K562 (cell line): ENCODE measurements at regions not wholly inside any gene's neighbourhood (a gene's known extent, or its start where the extent isn't known, plus 50 kb on each side); places are given as distances from the start of the nearest gene placed in this dataset.

Source experiments
- ATAC-seq: fragments of 200-7000 bp; cut with Tn5 transposase; 3 replicates; pipeline ENCODE4 v1.9.1; 2020; ENCODE audit warnings: moderate library complexity
- BruUV-seq: library from RNA; stranded (reverse); fragments of 400-500 nt; replicated peaks from 2 replicates; lab custom pipeline; 2021; lab: Mats Ljungman, UMichigan
- CTCF ChIA-PET: fragments of 300-600 bp; formaldehyde crosslinking; extraction: SDS; loops from one replicate; lab custom pipeline; 2021; ENCODE audit warnings: low intra/inter-chr PET ratio; lab: Yijun Ruan, JAX
- POLR2A ChIA-PET: fragments of 300-600, 350-650 bp; sonication (Branson Sonifier 250); formaldehyde crosslinking; extraction: SDS; loops from one replicate; lab custom pipeline; 2021; ENCODE audit warnings: antibody characterized with exemption, inconsistent platforms; lab: Yijun Ruan, JAX
- DNase-seq, 4 experiments: peaks; one replicate each; pipeline versions ENCODE4 v3.0.0 to v3.0.0-alpha.2; 2011 to 2018; ENCODE audit warnings: low spot score in 3 of 4, mixed read lengths in 3 of 4; ENCODE audit errors: extremely low read depth in 1 of 4
- FAIRE-seq: peaks from 2 replicates; lab custom pipeline; 2011; peaks lifted over from hg19 to GRCh38; lab: Jason Lieb, UNC
- H2AFZ ChIP-seq: 2 replicates; pipeline ENCODE4 v1.6.0; 2011; ENCODE audit warnings: low read depth, low read length, control low read depth, inconsistent platforms
- H3K27ac ChIP-seq: fragments of 200-600 bp; 3 replicates; pipeline ENCODE4 v1.8.0; 2011; ENCODE audit warnings: low read depth, mild to moderate bottlenecking, control low read depth, inconsistent platforms, low read length, moderate library complexity, mixed read lengths; ENCODE audit errors: extremely low read depth
- H3K27me3 ChIP-seq, 2 experiments: fragments of 300-600 bp in 1 of 2; 2 replicates in 1 of 2; 3 replicates in 1 of 2; pipeline versions ENCODE4 v1.6.0 to v1.8.0; 2011; ENCODE audit warnings: inconsistent platforms in 2 of 2, low read length in 2 of 2, mild to moderate bottlenecking in 1 of 2, mixed read lengths in 1 of 2, moderate library complexity in 1 of 2; ENCODE audit not compliant: control insufficient read depth in 2 of 2, insufficient read depth in 2 of 2
- H3K36me3 ChIP-seq: fragments of 300-600 bp; 3 replicates; pipeline ENCODE4 v1.8.0; 2011; ENCODE audit warnings: mild to moderate bottlenecking, low read length, inconsistent platforms; ENCODE audit not compliant: control insufficient read depth, insufficient read depth
- H3K4me1 ChIP-seq, 2 experiments: fragments of 200-600 bp in 1 of 2; replicated peaks in 1 of 2; 2 replicates in 1 of 2; 3 replicates in 1 of 2; pipeline versions ENCODE4 v1.5.1 to v1.8.0; 2011; ENCODE audit warnings: inconsistent platforms in 2 of 2, low read length in 2 of 2, mild to moderate bottlenecking in 1 of 2, mixed read lengths in 1 of 2, moderate library complexity in 1 of 2; ENCODE audit not compliant: control insufficient read depth in 2 of 2, insufficient read depth in 2 of 2
- H3K4me2 ChIP-seq: 2 replicates; pipeline ENCODE4 v1.6.1; 2011; ENCODE audit warnings: low read length, control low read depth, inconsistent platforms, mixed read lengths; ENCODE audit not compliant: insufficient read depth
- H3K4me3 ChIP-seq: fragments of 200-600 bp; sonication (generic), shearing (Covaris generic); 2 replicates; pipeline ENCODE4 v1.5.1; 2016; ENCODE audit warnings: control low read depth, inconsistent platforms
- H3K79me2 ChIP-seq: fragments of 200-600 bp; 3 replicates; pipeline ENCODE4 v1.8.0; 2011; ENCODE audit warnings: low read length, inconsistent platforms; ENCODE audit not compliant: control insufficient read depth, insufficient read depth
- H3K9ac ChIP-seq, 2 experiments: 2 replicates each; pipeline versions ENCODE4 v1.6.0 to v1.6.1; 2011; ENCODE audit warnings: low read depth in 2 of 2, low read length in 2 of 2, control low read depth in 1 of 2, inconsistent platforms in 1 of 2, mild to moderate bottlenecking in 1 of 2, mixed read lengths in 1 of 2; ENCODE audit not compliant: insufficient read depth in 1 of 2
- H3K9me1 ChIP-seq: one replicate; pipeline ENCODE4 v1.6.0; 2011; ENCODE audit warnings: inconsistent platforms, mild to moderate bottlenecking, low read length, moderate library complexity; ENCODE audit not compliant: control insufficient read depth, insufficient read depth
- H3K9me3 ChIP-seq: replicated peaks from 2 replicates; pipeline ENCODE4 v1.5.1; 2011; ENCODE audit warnings: low read depth, low read length, inconsistent platforms; ENCODE audit not compliant: control insufficient read depth, insufficient read depth
- H4K20me1 ChIP-seq: replicated peaks from 2 replicates; pipeline ENCODE4 v1.6.1; 2011; ENCODE audit warnings: low read length, inconsistent platforms, mixed read lengths; ENCODE audit not compliant: control insufficient read depth, insufficient read depth
- BMI1 ChIP-seq: fragments of 150-350 bp; IDR thresholded peaks from 2 replicates; pipeline ENCODE4 v1.6.1; 2014; ENCODE audit warnings: low read length
- FOXP4 ChIP-seq: sonication (generic); formaldehyde crosslinking; IDR thresholded peaks from 2 replicates; pipeline ENCODE4 v1.8.0; 2022; ENCODE audit warnings: mild to moderate bottlenecking, missing genetic modification reagents, borderline replicate concordance
- IRF1 ChIP-seq: sonication (generic); formaldehyde crosslinking; IDR thresholded peaks from 2 replicates; pipeline ENCODE4 v1.8.0; 2022; ENCODE audit warnings: missing genetic modification reagents, mild to moderate bottlenecking, borderline replicate concordance
- KAT8 ChIP-seq: fragments of 450-650 bp; IDR thresholded peaks from 2 replicates; pipeline ENCODE4 v1.6.1; 2016; ENCODE audit warnings: low read depth, mild to moderate bottlenecking
- KLF6 ChIP-seq: fragments of 250-450 bp; sonication (Bioruptor Pico); IDR thresholded peaks from 2 replicates; pipeline ENCODE4 v1.4.0; 2020; ENCODE audit warnings: mild to moderate bottlenecking, moderate library complexity, borderline replicate concordance
- LARP7 ChIP-seq: fragments of 450-650 bp; IDR thresholded peaks from 2 replicates; pipeline ENCODE4 v1.6.1; 2016
- MAFK ChIP-seq: IDR thresholded peaks from 2 replicates; pipeline ENCODE4 v1.6.1; 2011; ENCODE audit warnings: low read length, improper control_type of control experiment
- MTA2 ChIP-seq: fragments of 450-650 bp; IDR thresholded peaks from 2 replicates; pipeline ENCODE4 v1.6.1; 2016; ENCODE audit warnings: low read depth
- NONO ChIP-seq, 2 experiments: fragments of 200-400 bp in 1 of 2; fragments of 450-650 bp in 1 of 2; formaldehyde crosslinking in 1 of 2; IDR thresholded peaks; 2 replicates each; pipeline ENCODE4 v1.6.1; 2017; ENCODE audit warnings: low read depth in 2 of 2, mild to moderate bottlenecking in 2 of 2, moderate library complexity in 2 of 2, low read length in 1 of 2
- SP2 ChIP-seq: IDR thresholded peaks from 2 replicates; pipeline ENCODE4 v1.6.1; 2011; ENCODE audit warnings: mild to moderate bottlenecking, low read depth, low read length, moderate library complexity; ENCODE audit not compliant: poor library complexity, severe bottlenecking; ENCODE audit errors: extremely low read depth
- STAT6 ChIP-seq: sonication (generic); formaldehyde crosslinking; IDR thresholded peaks from 2 replicates; pipeline ENCODE4 v1.8.1; 2023; ENCODE audit warnings: mild to moderate bottlenecking, missing genetic modification reagents
- TAF7 ChIP-seq: fragments of 450-650 bp; IDR thresholded peaks from 2 replicates; pipeline ENCODE4 v1.6.1; 2016; ENCODE audit warnings: missing genetic modification characterization, missing compliant biosample characterization
- ZBTB7A ChIP-seq: IDR thresholded peaks from 2 replicates; pipeline ENCODE4 v1.6.1; 2011; ENCODE audit warnings: low read depth, mild to moderate bottlenecking, low read length, moderate library complexity, borderline replicate concordance; ENCODE audit not compliant: control insufficient read depth
- ZNF121 ChIP-seq: sonication (generic); formaldehyde crosslinking; conservative IDR thresholded peaks from 2 replicates; pipeline ENCODE4 v1.8.0; 2022; ENCODE audit warnings: missing genetic modification reagents
- ZNF561 ChIP-seq: fragments of 450-650 bp; formaldehyde crosslinking; conservative IDR thresholded peaks from 2 replicates; pipeline ENCODE4 v1.4.0; 2020; ENCODE audit warnings: mild to moderate bottlenecking, moderate library complexity
- ZNF740 ChIP-seq, 3 experiments: fragments of 200-800 bp in 1 of 3; sonication (Bioruptor generic) in 1 of 3; sonication (generic) in 1 of 3; formaldehyde crosslinking in 1 of 3; IDR thresholded peaks; 2 replicates each; pipeline versions ENCODE4 v1.6.1 to v1.8.0; 2016 to 2022; ENCODE audit warnings: mild to moderate bottlenecking in 2 of 3, missing compliant biosample characterization in 2 of 3, missing genetic modification characterization in 2 of 3, missing genetic modification reagents in 1 of 3
- WGBS: fragments of 100-300 bp; shearing (Covaris generic); methylation state at CpG from one replicate; pipeline ENCODE4 v1.1.6; 2016; ENCODE audit warnings: low coverage, mixed read lengths; ENCODE audit not compliant: insufficient coverage; ENCODE audit errors: missing lambda C conversion rate; 5-methylcytosine and 5-hydroxymethylcytosine counted together
- in situ Hi-C: fragments of 300-500 bp; cut with MboI; formaldehyde crosslinking; loops from 4 replicates; pipeline ENCODE4 v1.15.0; 2018; ENCODE audit warnings: inconsistent platforms, mixed read lengths
- intact Hi-C: fragments of 100-400 bp; cut with micrococcal nuclease; formaldehyde crosslinking; loops from 2 replicates; pipeline ENCODE4 v1.14.2; 2022

- H2AFZ ChIP-seq: no peak overlapping the region
- CTCF ChIA-PET: no interaction called here
- 0% methylated on average over 3 of the region's 3 CpGs for WGBS
- in situ Hi-C loops: no loop called here
- no peaks in the 10 kb centered on the region for H3K79me2 ChIP-seq
- H4K20me1 ChIP-seq: peaks cover 3% of the 10 kb centered on the region
- POLR2A ChIA-PET: no interaction called here
- FAIRE-seq (no peak), ATAC-seq (no peak), DNase-seq (no peak)
- no peaks in the 10 kb centered on the region for H3K9me1 ChIP-seq
- H3K9ac ChIP-seq: no peak overlapping the region
- H3K27me3 ChIP-seq: no peaks in the 10 kb centered on the region; a peak in 2 of 5 replicates
- no peak overlapping the region for H3K4me2 ChIP-seq
- no peak overlapping the region for H3K4me3 ChIP-seq
- H3K36me3 ChIP-seq: no peaks in the 10 kb centered on the region
- H3K27ac ChIP-seq: no peak overlapping the region
- no TSS peak for BruUV-seq
- H3K4me1 ChIP-seq: no peaks in the 10 kb centered on the region
- no peaks in the 10 kb centered on the region for H3K9me3 ChIP-seq
- intact Hi-C loops: no loop called here
- TF ChIP-seq FOXP4: no peak
- TF ChIP-seq LARP7: no peak
- no peak for TF ChIP-seq ZBTB7A
- no peak for TF ChIP-seq NONO (IDR thresholded peaks at IDR 0.05; ENCODE audit: low read depth in 2 of 2, low read length in 1 of 2)
- TF ChIP-seq STAT6: no peak
- no peak for TF ChIP-seq BMI1
- no peak for TF ChIP-seq MTA2
- no peak for TF ChIP-seq IRF1 (CRISPR knock-in tag)
- TF ChIP-seq TAF7: no peak
- no peak for TF ChIP-seq MAFK
- TF ChIP-seq ZNF121 (CRISPR knock-in tag): no peak
- TF ChIP-seq KLF6 (CRISPR knock-in tag): no peak
- no peak for TF ChIP-seq ZNF561 (CRISPR knock-in tag)
- no peak for TF ChIP-seq KAT8
- no peak for TF ChIP-seq SP2
- no peak for TF ChIP-seq ZNF740 (CRISPR knock-in tag; IDR thresholded peaks at IDR 0.05)
- no peak for TF ChIP-seq ZNF740 (tag; IDR thresholded peaks at IDR 0.05)
Measured at GRCh38 chr1:181364801-181365200, 118.5 kb upstream of the CACNA1E start.
